SK-N-SH treated with all-trans-retinoic acid at 6 μM for 48 hours (cell line): ENCODE measurements at regions not wholly inside any gene's neighbourhood (a gene's known extent, or its start where the extent isn't known, plus 50 kb on each side); places are given as distances from the start of the nearest gene placed in this dataset.
A peak's percentile ranks its signal among the peaks of the same experiment; 100 is the strongest.

Experiments used
- ATAC-seq: fragments of 200-7000 bp; cut with Tn5 transposase; 3 replicates; pipeline ENCODE4 v1.9.1; 2020; ENCODE audit warnings: mild to moderate bottlenecking, moderate library complexity
- ARNTL ChIP-seq: fragments of 450-650 bp; formaldehyde crosslinking; IDR thresholded peaks from 2 replicates; pipeline ENCODE4 v1.5.0; 2020; ENCODE audit warnings: low read depth, mild to moderate bottlenecking, moderate library complexity, borderline replicate concordance
- CREB5 ChIP-seq: fragments of 250-450 bp; sonication (Bioruptor Pico); IDR thresholded peaks from 2 replicates; pipeline ENCODE4 v1.5.1; 2020; ENCODE audit warnings: low read depth, mild to moderate bottlenecking, moderate library complexity
- CSDC2 ChIP-seq: fragments of 250-450 bp; sonication (Bioruptor Pico); IDR thresholded peaks from 2 replicates; pipeline ENCODE4 v1.5.0; 2020; ENCODE audit warnings: mild to moderate bottlenecking, moderate library complexity
- CSRNP3 ChIP-seq: fragments of 250-450 bp; sonication (Bioruptor Pico); IDR thresholded peaks from 2 replicates; pipeline ENCODE4 v1.5.1; 2021; ENCODE audit warnings: mild to moderate bottlenecking, moderate library complexity
- ESRRG ChIP-seq: fragments of 250-450 bp; sonication (Bioruptor Pico); IDR thresholded peaks from 2 replicates; pipeline ENCODE4 v1.6.1; 2021; ENCODE audit warnings: mild to moderate bottlenecking
- GLIS3 ChIP-seq: fragments of 250-450 bp; sonication (Bioruptor Pico); IDR thresholded peaks from 2 replicates; pipeline ENCODE4 v1.5.0; 2020; ENCODE audit warnings: mild to moderate bottlenecking, moderate library complexity
- ISL1 ChIP-seq: fragments of 250-450 bp; sonication (Bioruptor Pico); IDR thresholded peaks from 2 replicates; pipeline ENCODE4 v2.1.2; 2022; ENCODE audit warnings: mild to moderate bottlenecking, moderate library complexity
- OSR1 ChIP-seq: fragments of 250-450 bp; sonication (Bioruptor Pico); IDR thresholded peaks from 2 replicates; pipeline ENCODE4 v1.8.0; 2022; ENCODE audit warnings: moderate library complexity, mild to moderate bottlenecking, inconsistent platforms
- PATZ1 ChIP-seq: fragments of 250-450 bp; sonication (Bioruptor Pico); IDR thresholded peaks from 2 replicates; pipeline ENCODE4 v1.8.0; 2020; ENCODE audit warnings: mild to moderate bottlenecking, moderate library complexity, borderline replicate concordance
- POU6F1 ChIP-seq: fragments of 250-450 bp; sonication (Bioruptor Pico); IDR thresholded peaks from 2 replicates; pipeline ENCODE4 v1.8.0; 2021; ENCODE audit warnings: low read depth, mild to moderate bottlenecking, moderate library complexity, borderline replicate concordance
- PPARA ChIP-seq: fragments of 250-450 bp; sonication (Bioruptor Pico); IDR thresholded peaks from 2 replicates; pipeline ENCODE4 v1.5.0; 2020; ENCODE audit warnings: mild to moderate bottlenecking, borderline replicate concordance
- SNAI2 ChIP-seq: fragments of 250-450 bp; sonication (Bioruptor Pico); IDR thresholded peaks from 2 replicates; pipeline ENCODE4 v1.5.0; 2020; ENCODE audit warnings: mild to moderate bottlenecking, moderate library complexity
- TCF4 ChIP-seq: fragments of 250-450 bp; sonication (Bioruptor Pico); IDR thresholded peaks from 2 replicates; pipeline ENCODE4 v1.8.0; 2021; ENCODE audit warnings: mild to moderate bottlenecking, moderate library complexity, borderline replicate concordance
- TOX ChIP-seq: fragments of 250-450 bp; sonication (Bioruptor Pico); IDR thresholded peaks from 2 replicates; pipeline ENCODE4 v1.8.0; 2021; ENCODE audit warnings: mild to moderate bottlenecking, moderate library complexity, borderline replicate concordance
- ZC3H10 ChIP-seq: fragments of 250-450 bp; sonication (Bioruptor Pico); IDR thresholded peaks from 2 replicates; pipeline ENCODE4 v1.5.1; 2021; ENCODE audit warnings: mild to moderate bottlenecking, moderate library complexity
- ZFP3 ChIP-seq: fragments of 250-450 bp; sonication (Bioruptor Pico); IDR thresholded peaks from 2 replicates; pipeline ENCODE4 v1.5.0; 2020; ENCODE audit warnings: mild to moderate bottlenecking, moderate library complexity
- ZFP30 ChIP-seq: fragments of 450-650 bp; formaldehyde crosslinking; IDR thresholded peaks from 2 replicates; pipeline ENCODE4 v1.5.0; 2022; ENCODE audit warnings: mild to moderate bottlenecking, moderate library complexity
- ZNF565 ChIP-seq: fragments of 450-650 bp; formaldehyde crosslinking; conservative IDR thresholded peaks from 2 replicates; pipeline ENCODE4 v1.5.0; 2020; ENCODE audit warnings: low read depth, mild to moderate bottlenecking, moderate library complexity
- ZNF70 ChIP-seq: fragments of 450-650 bp; formaldehyde crosslinking; IDR thresholded peaks from 2 replicates; pipeline ENCODE4 v1.5.0; 2020; ENCODE audit warnings: mild to moderate bottlenecking, moderate library complexity
- ZNF8 ChIP-seq: fragments of 450-650 bp; formaldehyde crosslinking; IDR thresholded peaks from 2 replicates; pipeline ENCODE4 v1.5.0; 2020; ENCODE audit warnings: mild to moderate bottlenecking, moderate library complexity

- no peak for TF ChIP-seq TCF4 (CRISPR knock-in tag)
- TF ChIP-seq PATZ1 (CRISPR knock-in tag): no peak
- no peak for TF ChIP-seq PPARA (CRISPR knock-in tag)
- no peak for TF ChIP-seq ZFP3
- no peak for TF ChIP-seq ZNF8
- TF ChIP-seq ZC3H10 (CRISPR knock-in tag): no peak
- no peak for TF ChIP-seq CREB5 (CRISPR knock-in tag)
- TF ChIP-seq ZNF565: no peak
- no peak for TF ChIP-seq CSRNP3 (CRISPR knock-in tag)
- no peak for TF ChIP-seq OSR1
- peak; percentile 12; the same call in 1 of the 3 replicates for ATAC-seq
Observed at GRCh38 chr16:81180578-81180977, 57.9 kb upstream of the BCO1 start.

GRCh38 chr16:81179219-81179618 is 59.3 kb upstream of the BCO1 start:
- no peak for TF ChIP-seq CREB5 (CRISPR knock-in tag)
- no peak for TF ChIP-seq TCF4 (CRISPR knock-in tag)
- TF ChIP-seq ARNTL (CRISPR knock-in tag): no peak
- TF ChIP-seq ZNF565: no peak
- no peak for TF ChIP-seq POU6F1 (CRISPR knock-in tag)
- TF ChIP-seq GLIS3: no peak
- no peak for TF ChIP-seq CSDC2 (CRISPR knock-in tag)
- no peak for TF ChIP-seq CSRNP3 (CRISPR knock-in tag)
- TF ChIP-seq ZNF8: no peak
- no peak for TF ChIP-seq PPARA (CRISPR knock-in tag)
- no peak for TF ChIP-seq TOX (CRISPR knock-in tag)
- no peak for TF ChIP-seq ESRRG (CRISPR knock-in tag)
- TF ChIP-seq, all 23 proteins: peak for 0
- no peak for ATAC-seq

- TF ChIP-seq CREB5 (CRISPR knock-in tag): no peak
- no peak for TF ChIP-seq TOX (CRISPR knock-in tag)
- no peak for TF ChIP-seq SNAI2 (CRISPR knock-in tag)
- no peak for TF ChIP-seq ZFP3
- no peak for TF ChIP-seq POU6F1 (CRISPR knock-in tag)
- no peak for TF ChIP-seq ZC3H10 (CRISPR knock-in tag)
- TF ChIP-seq ZFP30 (CRISPR knock-in tag): no peak
- TF ChIP-seq OSR1: no peak
- TF ChIP-seq PATZ1 (CRISPR knock-in tag): no peak
- TF ChIP-seq ZNF70 (CRISPR knock-in tag): no peak
- no peak for TF ChIP-seq ISL1
- TF ChIP-seq GLIS3: no peak
- TF ChIP-seq, all 23 proteins: peak for 0
- peak; percentile 85 for ATAC-seq
Observed at GRCh38 chr16:81175325-81175891, 63.1 kb upstream of the BCO1 start.
